ENCODE measurements at regions not wholly inside any gene's neighbourhood (a gene's known extent, or its start where the extent isn't known, plus 50 kb on each side); places are given as distances from the start of the nearest gene placed in this dataset.

- Mint-ChIP-seq H3K36me3 (ENCODE audit: low read depth) (no peaks in the 10 kb centered on the region), H3K4me1 (no peaks in the 10 kb centered on the region), H3K4me3 (no peak overlapping the region), H3K27ac (ENCODE audit: unreplicated experiment) (no peak overlapping the region), H3K9me3 (peaks cover 2% of the 10 kb centered on the region), H3K27me3 (ENCODE audit: low read depth) (no peaks in the 10 kb centered on the region)
- no peak for DNase-seq (ENCODE audit: low read depth, low spot score)
- TF ChIP-seq, protein P1, sequence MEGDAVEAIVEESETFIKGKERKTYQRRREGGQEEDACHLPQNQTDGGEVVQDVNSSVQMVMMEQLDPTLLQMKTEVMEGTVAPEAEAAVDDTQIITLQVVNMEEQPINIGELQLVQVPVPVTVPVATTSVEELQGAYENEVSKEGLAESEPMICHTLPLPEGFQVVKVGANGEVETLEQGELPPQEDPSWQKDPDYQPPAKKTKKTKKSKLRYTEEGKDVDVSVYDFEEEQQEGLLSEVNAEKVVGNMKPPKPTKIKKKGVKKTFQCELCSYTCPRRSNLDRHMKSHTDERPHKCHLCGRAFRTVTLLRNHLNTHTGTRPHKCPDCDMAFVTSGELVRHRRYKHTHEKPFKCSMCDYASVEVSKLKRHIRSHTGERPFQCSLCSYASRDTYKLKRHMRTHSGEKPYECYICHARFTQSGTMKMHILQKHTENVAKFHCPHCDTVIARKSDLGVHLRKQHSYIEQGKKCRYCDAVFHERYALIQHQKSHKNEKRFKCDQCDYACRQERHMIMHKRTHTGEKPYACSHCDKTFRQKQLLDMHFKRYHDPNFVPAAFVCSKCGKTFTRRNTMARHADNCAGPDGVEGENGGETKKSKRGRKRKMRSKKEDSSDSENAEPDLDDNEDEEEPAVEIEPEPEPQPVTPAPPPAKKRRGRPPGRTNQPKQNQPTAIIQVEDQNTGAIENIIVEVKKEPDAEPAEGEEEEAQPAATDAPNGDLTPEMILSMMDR (conservative IDR thresholded peaks at IDR 0.05) = no peak
Measured at GRCh38 chr4:74549936-74550335, 105.0 kb downstream of the AREG start.

DNA sequence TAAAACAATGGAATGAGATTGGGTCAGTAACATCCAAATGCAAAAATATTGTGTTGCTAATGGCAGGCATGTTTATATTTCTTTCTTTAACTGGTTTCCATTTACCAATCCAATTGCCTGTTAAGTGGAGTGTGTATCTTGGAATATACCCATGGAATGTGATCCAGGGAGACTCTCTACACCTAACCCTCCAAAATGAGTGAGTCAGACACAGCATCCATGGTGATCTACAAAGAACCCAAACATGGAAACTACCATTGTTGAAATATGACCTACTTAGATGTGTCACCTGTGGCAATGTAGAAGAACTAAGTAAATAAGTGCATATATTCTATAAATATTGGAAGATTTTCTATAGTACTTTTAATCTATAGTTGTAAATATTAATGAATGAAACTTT lies 110.3 kb downstream of the AREG start:
- TF ChIP-seq, protein P1 (conservative IDR thresholded peaks at IDR 0.05) = no peak
- Mint-ChIP-seq H3K36me3 (ENCODE audit: low read depth) (no peaks in the 10 kb centered on the region), H3K9me3 (no peaks in the 10 kb centered on the region), H3K27ac (ENCODE audit: unreplicated experiment) (no peak overlapping the region), H3K4me1 (no peaks in the 10 kb centered on the region), H3K4me3 (no peak overlapping the region), H3K27me3 (ENCODE audit: low read depth) (no peaks in the 10 kb centered on the region)
- no peak for DNase-seq (ENCODE audit: low read depth, low spot score)

- H3K4me3 Mint-ChIP-seq = no peak overlapping the region
- H3K9me3 Mint-ChIP-seq = no peaks in the 10 kb centered on the region
- no peak for DNase-seq (ENCODE audit: low read depth, low spot score)
- TF ChIP-seq, protein P1 (conservative IDR thresholded peaks at IDR 0.05) = no peak
- no peaks in the 10 kb centered on the region for H3K4me1 Mint-ChIP-seq
- H3K27me3 Mint-ChIP-seq (ENCODE audit: low read depth) = no peaks in the 10 kb centered on the region
- no peaks in the 10 kb centered on the region for H3K36me3 Mint-ChIP-seq (ENCODE audit: low read depth)
- no peak overlapping the region for H3K27ac Mint-ChIP-seq (ENCODE audit: unreplicated experiment)
Measured at GRCh38 chr4:74555843-74556242, 110.9 kb downstream of the AREG start.

DNA sequence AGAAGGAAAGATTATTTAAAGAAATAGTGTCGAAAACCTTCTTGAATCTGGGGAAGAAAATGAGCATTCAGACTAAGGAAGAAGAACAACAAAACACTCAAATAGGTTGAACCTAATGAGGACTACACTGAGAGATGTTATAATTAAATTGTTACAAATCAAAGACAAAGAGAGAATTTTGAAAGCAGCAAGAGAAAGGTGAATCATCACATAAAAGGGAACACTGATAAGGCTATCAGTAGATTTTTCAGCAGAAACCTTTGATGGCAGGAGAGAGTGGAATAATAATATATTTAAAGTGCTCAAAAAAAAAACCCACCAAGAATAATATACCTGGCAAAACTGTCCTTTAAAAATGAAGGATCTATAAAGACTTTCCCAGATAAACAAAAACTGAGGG lies 114.9 kb downstream of the AREG start:
- no peak overlapping the region for H3K27ac Mint-ChIP-seq (ENCODE audit: unreplicated experiment)
- no peaks in the 10 kb centered on the region for H3K27me3 Mint-ChIP-seq (ENCODE audit: low read depth)
- no peak for DNase-seq (ENCODE audit: low read depth, low spot score)
- peaks cover 8% of the 10 kb centered on the region for H3K9me3 Mint-ChIP-seq
- TF ChIP-seq, protein P1 (conservative IDR thresholded peaks at IDR 0.05) = no peak
- H3K4me1 Mint-ChIP-seq = no peaks in the 10 kb centered on the region
- no peak overlapping the region for H3K4me3 Mint-ChIP-seq
- H3K36me3 Mint-ChIP-seq (ENCODE audit: low read depth) = peaks cover 8% of the 10 kb centered on the region

GRCh38 chr4:74567981-74568380 lies 123.0 kb downstream of the AREG start:
- H3K27me3 Mint-ChIP-seq (ENCODE audit: low read depth) = no peaks in the 10 kb centered on the region
- TF ChIP-seq, protein P1 (conservative IDR thresholded peaks at IDR 0.05) = no peak
- peaks cover 7% of the 10 kb centered on the region for H3K36me3 Mint-ChIP-seq (ENCODE audit: low read depth)
- H3K9me3 Mint-ChIP-seq = peaks cover 10% of the 10 kb centered on the region
- no peak for DNase-seq (ENCODE audit: low read depth, low spot score)
- H3K27ac Mint-ChIP-seq (ENCODE audit: unreplicated experiment) = no peak overlapping the region
- no peaks in the 10 kb centered on the region for H3K4me1 Mint-ChIP-seq
- H3K4me3 Mint-ChIP-seq = no peak overlapping the region

DNA sequence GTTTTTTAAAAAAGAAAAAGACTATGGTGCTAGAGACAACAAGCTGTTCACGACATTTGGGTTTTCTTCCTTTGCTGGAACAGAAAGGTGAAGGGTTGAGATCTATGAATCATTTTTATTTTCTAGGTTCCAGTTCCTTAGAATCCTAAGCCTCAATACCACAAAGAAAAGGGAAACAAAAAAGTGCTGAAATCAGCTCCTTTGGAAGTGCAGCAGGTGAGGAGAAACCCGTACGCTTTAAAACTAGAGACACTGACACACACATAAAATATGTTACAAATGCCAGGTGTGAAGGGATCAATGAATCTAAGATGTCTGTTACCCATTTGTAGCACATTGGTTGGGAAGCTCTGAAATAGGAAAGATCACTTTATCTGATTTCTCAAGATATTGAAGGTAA lies 125.2 kb downstream of the AREG start:
- DNase-seq (ENCODE audit: low read depth, low spot score) = no peak
- TF ChIP-seq, protein P1 (conservative IDR thresholded peaks at IDR 0.05) = no peak
- no peaks in the 10 kb centered on the region for H3K27me3 Mint-ChIP-seq (ENCODE audit: low read depth)
- no peak overlapping the region for H3K27ac Mint-ChIP-seq (ENCODE audit: unreplicated experiment)
- H3K36me3 Mint-ChIP-seq (ENCODE audit: low read depth) = peaks cover 3% of the 10 kb centered on the region
- no peaks in the 10 kb centered on the region for H3K4me1 Mint-ChIP-seq
- H3K4me3 Mint-ChIP-seq = no peak overlapping the region
- peaks cover 5% of the 10 kb centered on the region for H3K9me3 Mint-ChIP-seq

All from neural crest cell (in vitro differentiated cells).